MM.1S (cell line): ENCODE measurements at regions not wholly inside any gene's neighbourhood (a gene's known extent, or its start where the extent isn't known, plus 50 kb on each side); places are given as distances from the start of the nearest gene placed in this dataset.

ENCODE experiments used
- DNase-seq: peaks from one replicate; pipeline ENCODE4 v3.0.0-alpha.2; 2015
- H2AFZ ChIP-seq: fragments of 300-600 bp; sonication (generic); 2 replicates; pipeline ENCODE4 v1.6.0; 2016; ENCODE audit warnings: antibody characterized with exemption, low read length
- H3F3A ChIP-seq: fragments of 300-600 bp; sonication (generic); 2 replicates; pipeline ENCODE4 v1.6.1; 2016; ENCODE audit warnings: mild to moderate bottlenecking, antibody characterized with exemption, low read length, moderate library complexity, mixed read lengths; ENCODE audit not compliant: insufficient read depth
- H3K27ac ChIP-seq: fragments of 300-600 bp; sonication (generic); 2 replicates; pipeline ENCODE4 v1.5.1; 2016; ENCODE audit warnings: mild to moderate bottlenecking, low read length
- H3K27me3 ChIP-seq: fragments of 300-600 bp; sonication (generic); replicated peaks from 2 replicates; pipeline ENCODE4 v1.6.0; 2016; ENCODE audit warnings: low read length; ENCODE audit not compliant: insufficient read depth
- H3K36me3 ChIP-seq: fragments of 300-600 bp; sonication (generic); replicated peaks from 2 replicates; pipeline ENCODE4 v1.6.1; 2016; ENCODE audit warnings: mild to moderate bottlenecking, low read length, mixed read lengths; ENCODE audit not compliant: insufficient read depth
- H3K4me1 ChIP-seq: fragments of 300-600 bp; sonication (generic); 2 replicates; pipeline ENCODE4 v1.6.1; 2016; ENCODE audit warnings: low read length, mixed read lengths
- H3K4me2 ChIP-seq: fragments of 300-600 bp; sonication (generic); 2 replicates; pipeline ENCODE4 v1.6.0; 2016; ENCODE audit warnings: low read depth, low read length
- H3K4me3 ChIP-seq: fragments of 300-600 bp; sonication (generic); 2 replicates; pipeline ENCODE4 v1.5.1; 2016; ENCODE audit warnings: low read length, mixed read lengths
- H3K79me2 ChIP-seq: fragments of 300-600 bp; sonication (generic); 2 replicates; pipeline ENCODE4 v1.6.1; 2016; ENCODE audit warnings: mixed run types, low read length, mixed read lengths
- H3K9ac ChIP-seq: fragments of 300-600 bp; sonication (generic); 2 replicates; pipeline ENCODE4 v1.6.1; 2016; ENCODE audit warnings: low read length, mixed read lengths
- H3K9me2 ChIP-seq: fragments of 300-600 bp; sonication (generic); replicated peaks from 2 replicates; pipeline ENCODE4 v1.6.1; 2016; ENCODE audit warnings: mild to moderate bottlenecking, low read length, mixed read lengths; ENCODE audit not compliant: insufficient read depth
- H3K9me3 ChIP-seq: fragments of 300-600 bp; sonication (generic); replicated peaks from 2 replicates; pipeline ENCODE4 v1.6.1; 2016; ENCODE audit warnings: mild to moderate bottlenecking, low read length, mixed read lengths; ENCODE audit not compliant: insufficient read depth
- H4K20me1 ChIP-seq: fragments of 300-600 bp; sonication (generic); 2 replicates; pipeline ENCODE4 v1.6.1; 2016; ENCODE audit warnings: mild to moderate bottlenecking, low read length, moderate library complexity, mixed read lengths; ENCODE audit not compliant: insufficient read depth
- CTCF ChIP-seq: fragments of 300-600 bp; sonication (generic); IDR thresholded peaks from 2 replicates; pipeline ENCODE4 v1.5.1; 2016; ENCODE audit warnings: antibody characterized with exemption, low read length, mixed read lengths
- EZH2 ChIP-seq: fragments of 300-600 bp; sonication (generic); optimal IDR thresholded peaks from 2 replicates; pipeline ENCODE3; 2017; ENCODE audit warnings: low read depth, mild to moderate bottlenecking, antibody characterized with exemption, low read length, mixed read lengths
- EZH2phosphoT487 ChIP-seq: fragments of 300-600 bp; sonication (generic); IDR thresholded peaks from 2 replicates; pipeline ENCODE4 v1.6.1; 2018; ENCODE audit warnings: antibody characterized with exemption, low read length

DNA sequence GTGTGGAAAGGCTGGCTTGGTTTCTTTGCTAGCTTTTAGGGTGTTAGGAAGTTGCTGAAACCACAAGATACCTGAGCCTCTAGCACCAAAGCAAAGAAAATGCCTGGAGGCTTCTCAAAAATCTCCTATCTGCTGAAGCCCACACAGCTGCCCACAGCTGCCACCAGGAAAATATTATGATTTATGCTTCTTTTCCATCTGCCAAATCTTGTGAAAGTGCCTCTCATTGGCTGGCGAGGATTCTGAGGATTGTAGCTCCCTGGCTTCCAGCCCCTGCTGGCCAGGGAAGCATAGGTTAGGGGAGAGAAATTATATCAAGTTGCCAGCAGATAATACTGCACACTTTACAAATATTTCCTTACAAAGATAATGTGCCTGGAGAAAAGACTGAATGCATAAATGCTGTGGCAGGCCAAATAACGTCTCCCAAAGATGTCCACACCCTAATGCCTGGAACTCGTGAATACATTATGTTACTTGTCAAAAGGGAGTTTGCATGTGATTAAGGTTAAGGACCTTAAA, 98.4 kb downstream of the MRPL14 start:
- Histone ChIP-seq H3K9ac (no peak overlapping the region), H3K27ac (no peak overlapping the region), H3F3A (no peaks in the 10 kb centered on the region), H3K4me1 (no peaks in the 10 kb centered on the region), H3K4me3 (no peak overlapping the region), H2AFZ (no peak overlapping the region), H3K36me3 (no peaks in the 10 kb centered on the region), H4K20me1 (no peaks in the 10 kb centered on the region), H3K79me2 (no peaks in the 10 kb centered on the region), H3K4me2 (no peak overlapping the region), H3K9me3 (no peaks in the 10 kb centered on the region), H3K9me2 (no peaks in the 10 kb centered on the region), H3K27me3 (no peaks in the 10 kb centered on the region; the same call in 1 of the 2 replicates)
- no peak for DNase-seq
- TF ChIP-seq EZH2phosphoT487 (no peak), CTCF (no peak), EZH2 (no peak)

- no peaks in the 10 kb centered on the region for H3K4me1 ChIP-seq
- H2AFZ ChIP-seq = no peak overlapping the region
- H3K9me2 ChIP-seq = no peaks in the 10 kb centered on the region
- H3K27ac ChIP-seq = no peak overlapping the region
- no peak for TF ChIP-seq EZH2phosphoT487
- no peak for TF ChIP-seq EZH2
- TF ChIP-seq CTCF = no peak
- H3F3A ChIP-seq = no peaks in the 10 kb centered on the region
- H3K27me3 ChIP-seq = no peaks in the 10 kb centered on the region; the same call in 1 of the 2 replicates
- no peak for DNase-seq
- H3K4me3 ChIP-seq = no peak overlapping the region
- no peaks in the 10 kb centered on the region for H3K9me3 ChIP-seq
- H3K9ac ChIP-seq = no peak overlapping the region
- H3K36me3 ChIP-seq = no peaks in the 10 kb centered on the region
- no peak overlapping the region for H3K4me2 ChIP-seq
- no peaks in the 10 kb centered on the region for H4K20me1 ChIP-seq
- H3K79me2 ChIP-seq = no peaks in the 10 kb centered on the region
These were observed 102.0 kb downstream of the MRPL14 start for GRCh38 chr6:44025226-44025625.

DNA sequence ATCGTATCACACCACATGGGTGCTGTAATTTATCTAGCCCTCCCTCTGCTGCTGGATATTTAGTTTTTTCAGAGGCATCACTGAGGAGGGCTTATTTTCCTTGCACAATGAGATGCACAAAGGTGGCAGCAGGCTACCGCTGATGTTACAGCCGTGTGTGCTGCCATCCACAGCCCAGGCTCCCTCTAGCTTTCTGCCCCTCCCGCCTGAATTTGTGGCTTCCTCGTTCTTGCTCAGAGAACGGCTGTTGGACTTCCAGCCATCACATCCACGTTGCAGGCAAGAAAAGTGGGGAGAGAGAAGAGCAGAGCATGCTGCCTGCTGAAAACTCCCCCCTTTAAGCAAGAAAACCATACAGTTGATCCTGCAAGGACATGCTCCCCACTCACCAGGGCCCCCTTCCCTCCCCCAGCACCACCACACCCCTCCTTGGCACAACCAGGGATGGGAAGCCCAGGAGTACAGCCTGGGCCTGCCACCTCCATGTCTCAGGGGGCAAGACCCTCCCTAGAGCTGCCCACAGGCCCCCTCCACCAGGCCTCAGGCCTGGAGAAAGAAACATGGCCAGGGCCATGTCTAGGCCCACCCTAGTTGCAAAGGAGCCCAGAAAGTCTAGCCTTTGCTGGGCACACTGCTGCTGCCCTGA, 102.6 kb downstream of the MRPL14 start:
- no peak for DNase-seq
- H3K9me3 ChIP-seq = no peaks in the 10 kb centered on the region

More for the DNA sequence above, 102.6 kb downstream of the MRPL14 start:
- no peaks in the 10 kb centered on the region for H3K36me3 ChIP-seq
- no peak for TF ChIP-seq EZH2
- TF ChIP-seq EZH2phosphoT487 = no peak
- TF ChIP-seq CTCF = no peak
- H3K9ac ChIP-seq = no peak overlapping the region
- no peak overlapping the region for H3K27ac ChIP-seq
- H3K79me2 ChIP-seq = no peaks in the 10 kb centered on the region
- H2AFZ ChIP-seq = no peak overlapping the region
- no peaks in the 10 kb centered on the region for H3K9me2 ChIP-seq
- H3K27me3 ChIP-seq = no peaks in the 10 kb centered on the region; the same call in 1 of the 2 replicates
- no peak overlapping the region for H3K4me3 ChIP-seq
- H3K4me1 ChIP-seq = no peaks in the 10 kb centered on the region
- no peaks in the 10 kb centered on the region for H3F3A ChIP-seq
- no peak overlapping the region for H3K4me2 ChIP-seq
- H4K20me1 ChIP-seq = no peaks in the 10 kb centered on the region
